ENCODE measurements at regions not wholly inside any gene's neighbourhood (a gene's known extent, or its start where the extent isn't known, plus 50 kb on each side); places are given as distances from the start of the nearest gene placed in this dataset.

- H3K79me2 ChIP-seq (ENCODE audit: control insufficient read depth, insufficient read depth, low read length) = no peaks in the 10 kb centered on the region
- no peak overlapping the region for H3K4me3 Mint-ChIP-seq
- no peak overlapping the region for H3K27ac Mint-ChIP-seq
- H3K9me3 Mint-ChIP-seq (ENCODE audit: insufficient read depth) = no peaks in the 10 kb centered on the region
- ChIA-PET CTCF (no interaction called here), POLR2A (no interaction called here)
- ATAC-seq (ENCODE audit: low read depth) (no peak), DNase-seq (no peak)
- no peak for TF ChIP-seq EZH2 (IDR thresholded peaks at IDR 0.05; ENCODE audit: borderline replicate concordance, insufficient read depth, low read depth, low read length, poor library complexity, severe bottlenecking)
- TF ChIP-seq CTCF (IDR thresholded peaks at IDR 0.05) = no peak
- peaks cover 0 to 15% (median 0%) of the 10 kb centered on the region in 3 donors for H3K9me3 ChIP-seq (ENCODE audit: control extremely low read depth in 1 of 3, control insufficient read depth in 2 of 3, insufficient read depth in 1 of 3, low read length in 2 of 3)
- peaks cover 48% of the 10 kb centered on the region for H3K27me3 Mint-ChIP-seq
- no peak overlapping the region for H3K4me3 ChIP-seq (ENCODE audit: control extremely low read depth in 1 of 5, extremely low read depth in 1 of 5, insufficient read depth in 1 of 5, low read depth in 2 of 5, low read length in 4 of 5)
- intact Hi-C loops (cut with micrococcal nuclease) = no loop called here
- peaks cover 0 to 4% (median 1%) of the 10 kb centered on the region in 4 experiments for H3K27me3 ChIP-seq (replicated peaks in 1 of 4; ENCODE audit: control extremely low read depth in 1 of 4, control insufficient read depth in 3 of 4, insufficient read depth in 4 of 4, low read length in 3 of 4)
- 66% methylated on average over 3 of the region's 3 CpGs for WGBS (ENCODE audit: insufficient coverage)
- H3K27ac ChIP-seq (ENCODE audit: low read length in 2 of 2) = no peak overlapping the region
- no peaks in the 10 kb centered on the region for H3K4me1 Mint-ChIP-seq
- no peak overlapping the region for H2AFZ ChIP-seq (ENCODE audit: insufficient read depth, low read depth, low read length, poor library complexity, severe bottlenecking)
- no peak overlapping the region for H3K4me2 ChIP-seq (replicated peaks; ENCODE audit: low read depth, low read length, poor library complexity, severe bottlenecking)
- no peaks in the 10 kb centered on the region for H3K4me1 ChIP-seq (ENCODE audit: control insufficient read depth in 2 of 2, insufficient read depth in 2 of 2, low read length in 2 of 2)
- H3K9ac ChIP-seq (ENCODE audit: low read length) = no peak overlapping the region
- no peaks in the 10 kb centered on the region for H3K36me3 ChIP-seq (replicated peaks in 1 of 2; ENCODE audit: control extremely low read depth in 1 of 2, control insufficient read depth in 1 of 2, extremely low read depth in 1 of 2, insufficient read depth in 2 of 2, low read length in 1 of 2)
- H4K20me1 ChIP-seq (ENCODE audit: control insufficient read depth, insufficient read depth, low read length, poor library complexity, severe bottlenecking) = no peaks in the 10 kb centered on the region
These were observed 93.0 kb upstream of the GRIK3 start for GRCh38 chr1:37127254-37127748.

- peaks cover 44% of the 10 kb centered on the region for H3K27me3 Mint-ChIP-seq
- Histone ChIP-seq H3K4me1 (ENCODE audit: control insufficient read depth in 2 of 2, insufficient read depth in 2 of 2, low read length in 2 of 2) (no peaks in the 10 kb centered on the region), H3K79me2 (ENCODE audit: control insufficient read depth, insufficient read depth, low read length) (no peaks in the 10 kb centered on the region), H3K9me3 (ENCODE audit: control extremely low read depth in 1 of 3, control insufficient read depth in 2 of 3, insufficient read depth in 1 of 3, low read length in 2 of 3) (peaks cover 0 to 17% (median 0%) of the 10 kb centered on the region in 3 donors), H3K27ac (ENCODE audit: low read length in 2 of 2) (no peak overlapping the region), H3K9ac (ENCODE audit: low read length) (no peak overlapping the region), H3K27me3 (replicated peaks in 1 of 4; ENCODE audit: control extremely low read depth in 1 of 4, control insufficient read depth in 3 of 4, insufficient read depth in 4 of 4, low read length in 3 of 4) (peaks cover 0 to 4% (median 1%) of the 10 kb centered on the region in 4 experiments), H4K20me1 (ENCODE audit: control insufficient read depth, insufficient read depth, low read length, poor library complexity, severe bottlenecking) (no peaks in the 10 kb centered on the region), H3K36me3 (replicated peaks in 1 of 2; ENCODE audit: control extremely low read depth in 1 of 2, control insufficient read depth in 1 of 2, extremely low read depth in 1 of 2, insufficient read depth in 2 of 2, low read length in 1 of 2) (no peaks in the 10 kb centered on the region), H3K4me3 (ENCODE audit: control extremely low read depth in 1 of 5, extremely low read depth in 1 of 5, insufficient read depth in 1 of 5, low read depth in 2 of 5, low read length in 4 of 5) (no peak overlapping the region), H2AFZ (ENCODE audit: insufficient read depth, low read depth, low read length, poor library complexity, severe bottlenecking) (no peak overlapping the region), H3K4me2 (replicated peaks; ENCODE audit: low read depth, low read length, poor library complexity, severe bottlenecking) (no peak overlapping the region)
- intact Hi-C loops (cut with micrococcal nuclease) = no loop called here
- H3K9me3 Mint-ChIP-seq (ENCODE audit: insufficient read depth) = no peaks in the 10 kb centered on the region
- POLR2A ChIA-PET = no interaction called here
- no peak overlapping the region for H3K27ac Mint-ChIP-seq
- ATAC-seq (ENCODE audit: low read depth) (no peak), DNase-seq (no peak)
- TF ChIP-seq EZH2 (IDR thresholded peaks at IDR 0.05; ENCODE audit: borderline replicate concordance, insufficient read depth, low read depth, low read length, poor library complexity, severe bottlenecking) = no peak
- TF ChIP-seq CTCF (IDR thresholded peaks at IDR 0.05) = no peak
- 84% methylated on average over 6 of the region's 6 CpGs for WGBS (ENCODE audit: insufficient coverage)
- H3K4me3 Mint-ChIP-seq = no peak overlapping the region
- H3K4me1 Mint-ChIP-seq = no peaks in the 10 kb centered on the region
- CTCF ChIA-PET = no interaction called here
These were observed 93.8 kb upstream of the GRIK3 start for GRCh38 chr1:37128091-37128490.
